Stimulated activated naive CD8-positive, alpha-beta T cell treated with anti-CD3 and anti-CD28 coated beads, Interleukin-15, amount 100 ng/mL, for 72 hours (primary cell): ENCODE measurements at regions not wholly inside any gene's neighbourhood (a gene's known extent, or its start where the extent isn't known, plus 50 kb on each side); places are given as distances from the start of the nearest gene placed in this dataset.

Source experiments
- ATAC-seq: fragments of 150-1000 bp; cut with Tn5 transposase; 2 replicates; pipeline ENCODE4 v1.10.0; 2021; ENCODE audit warnings: mild to moderate bottlenecking, moderate library complexity
- DNase-seq, 2 donors: peaks; one replicate each; pipeline ENCODE4 v3.0.0; 2021 to 2022
- H3K27ac Mint-ChIP-seq, 2 donors: one replicate each; pipeline ENCODE4 v1.8.0; 2022; ENCODE audit warnings: mild to moderate bottlenecking in 2 of 2, mixed read lengths in 2 of 2, moderate library complexity in 2 of 2
- H3K27me3 Mint-ChIP-seq: one replicate; pipeline ENCODE4 v1.8.0; 2022; ENCODE audit warnings: mixed read lengths
- H3K4me1 Mint-ChIP-seq: one replicate; pipeline ENCODE4 v1.8.0; 2022; ENCODE audit warnings: mild to moderate bottlenecking, mixed read lengths
- H3K4me3 Mint-ChIP-seq, 2 donors: one replicate each; pipeline ENCODE4 v1.8.0; 2022; ENCODE audit warnings: mild to moderate bottlenecking in 2 of 2, mixed read lengths in 2 of 2, moderate library complexity in 1 of 2
- H3K9me3 Mint-ChIP-seq, 2 donors: one replicate each; pipeline ENCODE4 v1.8.0; 2022; ENCODE audit warnings: mixed read lengths in 2 of 2

GRCh38 chr10:69684020-69684980 lies 54.3 kb downstream of the FAM241B start:
- H3K27me3 Mint-ChIP-seq, result peaks cover 51% of the 10 kb centered on the region
- H3K4me1 Mint-ChIP-seq, result no peaks in the 10 kb centered on the region
- DNase-seq (no peak), ATAC-seq (no peak)
- no peaks in the 10 kb centered on the region for H3K9me3 Mint-ChIP-seq
- no peak overlapping the region for H3K4me3 Mint-ChIP-seq
- H3K27ac Mint-ChIP-seq, result no peak overlapping the region

- Mint-ChIP-seq H3K4me1 (no peaks in the 10 kb centered on the region), H3K27me3 (peaks cover 44% of the 10 kb centered on the region), H3K27ac (no peak overlapping the region), H3K9me3 (no peaks in the 10 kb centered on the region), H3K4me3 (no peak overlapping the region)
- ATAC-seq (no peak), DNase-seq (no peak)
Observed at GRCh38 chr10:69684981-69685353, 54.9 kb downstream of the FAM241B start.

GRCh38 chr10:69685426-69685801 lies 55.4 kb downstream of the FAM241B start:
- no peak for DNase-seq
- Mint-ChIP-seq H3K9me3 (no peaks in the 10 kb centered on the region), H3K27me3 (peaks cover 40% of the 10 kb centered on the region), H3K4me1 (no peaks in the 10 kb centered on the region), H3K4me3 (no peak overlapping the region), H3K27ac (peak overlapping the region in 1 of 2 donors; percentile 46)
- ATAC-seq, result no peak

- Mint-ChIP-seq H3K27ac (no peak overlapping the region), H3K4me3 (no peak overlapping the region), H3K27me3 (peaks cover 35% of the 10 kb centered on the region), H3K9me3 (no peaks in the 10 kb centered on the region), H3K4me1 (no peaks in the 10 kb centered on the region)
- no peak for DNase-seq
- no peak for ATAC-seq
Observed at GRCh38 chr10:69685802-69686585, 55.9 kb downstream of the FAM241B start.

- Mint-ChIP-seq H3K4me3 (no peak overlapping the region), H3K4me1 (no peaks in the 10 kb centered on the region), H3K27ac (no peak overlapping the region), H3K27me3 (peaks cover 28% of the 10 kb centered on the region), H3K9me3 (no peaks in the 10 kb centered on the region)
- no peak for ATAC-seq
- DNase-seq, result no peak
Observed at GRCh38 chr10:69686866-69687265, 56.8 kb downstream of the FAM241B start.

- Mint-ChIP-seq H3K27ac (no peak overlapping the region), H3K27me3 (peaks cover 23% of the 10 kb centered on the region), H3K4me1 (no peaks in the 10 kb centered on the region), H3K4me3 (no peak overlapping the region), H3K9me3 (no peaks in the 10 kb centered on the region)
- no peak for DNase-seq
- ATAC-seq, result no peak
Observed at GRCh38 chr10:69687426-69687825, 57.4 kb downstream of the FAM241B start.

GRCh38 chr10:69692267-69692666 lies 62.2 kb downstream of the FAM241B start:
- Mint-ChIP-seq H3K27ac (no peak overlapping the region), H3K4me1 (no peaks in the 10 kb centered on the region), H3K9me3 (no peaks in the 10 kb centered on the region), H3K27me3 (peaks cover 4% of the 10 kb centered on the region), H3K4me3 (no peak overlapping the region)
- DNase-seq (no peak), ATAC-seq (no peak)

GRCh38 chr10:69692891-69693290 lies 62.8 kb downstream of the FAM241B start:
- ATAC-seq, result no peak
- Mint-ChIP-seq H3K4me3 (no peak overlapping the region), H3K9me3 (no peaks in the 10 kb centered on the region), H3K27ac (no peak overlapping the region), H3K4me1 (no peaks in the 10 kb centered on the region), H3K27me3 (peaks cover 4% of the 10 kb centered on the region)
- DNase-seq, result no peak

GRCh38 chr10:69693886-69694285 lies 63.8 kb downstream of the FAM241B start:
- H3K27me3 Mint-ChIP-seq, result peaks cover 8% of the 10 kb centered on the region
- peak overlapping the region in 1 of 2 donors; percentile 63 for H3K27ac Mint-ChIP-seq
- no peaks in the 10 kb centered on the region for H3K4me1 Mint-ChIP-seq
- DNase-seq, result no peak
- no peak for ATAC-seq
- no peaks in the 10 kb centered on the region for H3K9me3 Mint-ChIP-seq
- no peak overlapping the region for H3K4me3 Mint-ChIP-seq

- ATAC-seq (peak; percentile 55), DNase-seq (peak; percentile 2 to 22)
- Mint-ChIP-seq H3K4me1 (no peaks in the 10 kb centered on the region), H3K4me3 (no peak overlapping the region), H3K9me3 (no peaks in the 10 kb centered on the region), H3K27ac (no peak overlapping the region), H3K27me3 (peaks cover 27% of the 10 kb centered on the region)
Observed at GRCh38 chr10:69696073-69696731, 66.2 kb downstream of the FAM241B start.

GRCh38 chr10:69697006-69697405 lies 67.0 kb downstream of the FAM241B start:
- no peak for DNase-seq
- Mint-ChIP-seq H3K27ac (no peak overlapping the region), H3K27me3 (peaks cover 35% of the 10 kb centered on the region), H3K4me1 (no peaks in the 10 kb centered on the region), H3K4me3 (no peak overlapping the region), H3K9me3 (no peaks in the 10 kb centered on the region)
- no peak for ATAC-seq

GRCh38 chr10:69703256-69703655 lies 73.2 kb downstream of the FAM241B start:
- Mint-ChIP-seq H3K27me3 (peaks cover 66% of the 10 kb centered on the region), H3K27ac (no peak overlapping the region), H3K9me3 (peaks cover 9 to 23% of the 10 kb centered on the region in 2 donors), H3K4me3 (no peak overlapping the region), H3K4me1 (no peaks in the 10 kb centered on the region)
- DNase-seq, result no peak
- no peak for ATAC-seq

- Mint-ChIP-seq H3K9me3 (peaks cover 9 to 23% of the 10 kb centered on the region in 2 donors), H3K27ac (peak overlapping the region in 1 of 2 donors; percentile 11), H3K27me3 (peaks cover 72% of the 10 kb centered on the region), H3K4me3 (no peak overlapping the region), H3K4me1 (no peaks in the 10 kb centered on the region)
- DNase-seq (no peak), ATAC-seq (peak; percentile 60)
Observed at GRCh38 chr10:69703766-69704630, 74.0 kb downstream of the FAM241B start.

GRCh38 chr10:69709366-69709941 lies 79.4 kb downstream of the FAM241B start:
- DNase-seq, result no peak
- Mint-ChIP-seq H3K9me3 (peaks cover 2 to 5% of the 10 kb centered on the region in 2 donors), H3K4me1 (no peaks in the 10 kb centered on the region), H3K27ac (no peak overlapping the region), H3K27me3 (peaks cover 60% of the 10 kb centered on the region), H3K4me3 (no peak overlapping the region)
- no peak for ATAC-seq
